ENCODE measurements at regions not wholly inside any gene's neighbourhood (a gene's known extent, or its start where the extent isn't known, plus 50 kb on each side); places are given as distances from the start of the nearest gene placed in this dataset.

- TF ChIP-seq TEAD4 (IDR thresholded peaks at IDR 0.05), result no peak
- no peak for TF ChIP-seq CREB1 (IDR thresholded peaks at IDR 0.05; ENCODE audit: low read depth)
- no peak for TF ChIP-seq USF1 (IDR thresholded peaks at IDR 0.05)
- TF ChIP-seq TCF12 (IDR thresholded peaks at IDR 0.05; ENCODE audit: low read depth), result no peak
- no peak for TF ChIP-seq TAF1 (IDR thresholded peaks at IDR 0.05; ENCODE audit: low read depth)
- no peak for TF ChIP-seq MAX (IDR thresholded peaks at IDR 0.05)
- TF ChIP-seq EGR1 (IDR thresholded peaks at IDR 0.05), result no peak
- no peak for TF ChIP-seq ZBTB7A (IDR thresholded peaks at IDR 0.05; ENCODE audit: low read depth)
- TF ChIP-seq RAD21 (IDR thresholded peaks at IDR 0.05; ENCODE audit: low read depth), result no peak
These were observed 205.4 kb upstream of the GHR start for GRCh38 chr5:42217791-42218190.

- no peak for TF ChIP-seq TAF1 (IDR thresholded peaks at IDR 0.05; ENCODE audit: low read depth)
- TF ChIP-seq EGR1 (IDR thresholded peaks at IDR 0.05), result no peak
- no peak for TF ChIP-seq NFIC (IDR thresholded peaks at IDR 0.05)
- TF ChIP-seq REST (IDR thresholded peaks at IDR 0.05; ENCODE audit: low read depth), result no peak
- no peak for TF ChIP-seq CREB1 (IDR thresholded peaks at IDR 0.05; ENCODE audit: low read depth)
- TF ChIP-seq FOXM1 (IDR thresholded peaks at IDR 0.05; ENCODE audit: borderline replicate concordance, low read depth), result no peak
- no peak for TF ChIP-seq RAD21 (IDR thresholded peaks at IDR 0.05; ENCODE audit: low read depth)
- TF ChIP-seq TCF12 (IDR thresholded peaks at IDR 0.05; ENCODE audit: low read depth), result no peak
- TF ChIP-seq TEAD4 (IDR thresholded peaks at IDR 0.05), result no peak
These were observed 198.2 kb upstream of the GHR start for GRCh38 chr5:42225009-42225408.

- TF ChIP-seq RAD21 (IDR thresholded peaks at IDR 0.05; ENCODE audit: low read depth) (peak; percentile 10; the same call in 1 of the 2 replicates), CEBPB (IDR thresholded peaks at IDR 0.05) (no peak), NFIC (IDR thresholded peaks at IDR 0.05) (no peak)
These were observed 195.0 kb upstream of the GHR start for GRCh38 chr5:42228279-42228678.

- TF ChIP-seq REST (IDR thresholded peaks at IDR 0.05; ENCODE audit: low read depth), result no peak
These were observed 192.4 kb upstream of the GHR start for GRCh38 chr5:42230839-42231238.

GRCh38 chr5:42235241-42235640 lies 188.0 kb upstream of the GHR start:
- TF ChIP-seq MAX (IDR thresholded peaks at IDR 0.05) (no peak), CREB1 (IDR thresholded peaks at IDR 0.05; ENCODE audit: low read depth) (no peak), TEAD4 (IDR thresholded peaks at IDR 0.05) (no peak), ZBTB7A (IDR thresholded peaks at IDR 0.05; ENCODE audit: low read depth) (no peak), FOXM1 (IDR thresholded peaks at IDR 0.05; ENCODE audit: borderline replicate concordance, low read depth) (no peak), USF1 (IDR thresholded peaks at IDR 0.05) (no peak), RAD21 (IDR thresholded peaks at IDR 0.05; ENCODE audit: low read depth) (no peak), EP300 (IDR thresholded peaks at IDR 0.05; ENCODE audit: borderline replicate concordance) (no peak), YY1 (IDR thresholded peaks at IDR 0.05; ENCODE audit: low read depth) (no peak), TAF1 (IDR thresholded peaks at IDR 0.05; ENCODE audit: low read depth) (no peak), EGR1 (IDR thresholded peaks at IDR 0.05) (no peak), CEBPB (IDR thresholded peaks at IDR 0.05) (no peak), TCF12 (IDR thresholded peaks at IDR 0.05; ENCODE audit: low read depth) (no peak), REST (IDR thresholded peaks at IDR 0.05; ENCODE audit: low read depth) (no peak)

All from Ishikawa (cell line).